ENCODE measurements at regions not wholly inside any gene's neighbourhood (a gene's known extent, or its start where the extent isn't known, plus 50 kb on each side); places are given as distances from the start of the nearest gene placed in this dataset.

GRCh38 chr4:144579411-144580030, 66.4 kb upstream of the HHIP start:
- no peak for DNase-seq

GRCh38 chr4:144580430-144580829, 65.5 kb upstream of the HHIP start:
- no peak for DNase-seq

GRCh38 chr4:144582105-144582850, 63.7 kb upstream of the HHIP start:
- DNase-seq: no peak

- no peak for DNase-seq
Measured at GRCh38 chr4:144582975-144583374, 63.0 kb upstream of the HHIP start.

- DNase-seq: no peak
Measured at GRCh38 chr4:144583658-144584057, 62.3 kb upstream of the HHIP start.

- DNase-seq: no peak
Measured at GRCh38 chr4:144584428-144584827, 61.5 kb upstream of the HHIP start.

- DNase-seq: peak; percentile 46
Measured at GRCh38 chr4:144589512-144589911, 56.4 kb upstream of the HHIP start.

GRCh38 chr4:144590020-144590419, 55.9 kb upstream of the HHIP start:
- DNase-seq: no peak

- no peak for DNase-seq
Measured at GRCh38 chr4:144591401-144591800, 54.6 kb upstream of the HHIP start.

GRCh38 chr4:144592264-144592663, 53.7 kb upstream of the HHIP start:
- DNase-seq: no peak

- DNase-seq: no peak
Measured at GRCh38 chr4:144594471-144594986, 51.4 kb upstream of the HHIP start.

GRCh38 chr4:144595681-144596080, 50.3 kb upstream of the HHIP start:
- DNase-seq: no peak
